B cell (primary cell): ENCODE measurements at regions not wholly inside any gene's neighbourhood (a gene's known extent, or its start where the extent isn't known, plus 50 kb on each side); places are given as distances from the start of the nearest gene placed in this dataset.

Experiments
- ATAC-seq: fragments of 200-7000 bp; cut with Tn5 transposase; one replicate; pipeline ENCODE4 v1.10.0; 2021; ENCODE audit warnings: low read depth, mild to moderate bottlenecking, moderate number of reproducible peaks, moderate library complexity
- CTCF ChIA-PET: fragments of 350-600 bp; sonication (Branson Sonifier 250); formaldehyde crosslinking; loops from one replicate; lab custom pipeline; 2021; ENCODE audit warnings: antibody characterized with exemption, inconsistent platforms; lab: Charles Lee
- POLR2A ChIA-PET: fragments of 350-600 bp; sonication (Branson Sonifier 250); formaldehyde crosslinking; loops from one replicate; lab custom pipeline; 2021; ENCODE audit warnings: antibody characterized with exemption; lab: Charles Lee
- DNase-seq: peaks from one replicate; pipeline ENCODE4 v3.0.0; 2013
- H2AFZ ChIP-seq: 2 replicates; pipeline ENCODE4 v1.6.1; 2012; ENCODE audit warnings: mild to moderate bottlenecking, low read depth, low read length; ENCODE audit not compliant: insufficient read depth, poor library complexity, severe bottlenecking
- H3K27ac ChIP-seq, 2 donors: 1 replicate in 1 of 2; 2 replicates in 1 of 2; pipeline ENCODE4 v1.5.1; 2012 to 2013; ENCODE audit warnings: low read length in 2 of 2, mild to moderate bottlenecking in 2 of 2, moderate library complexity in 1 of 2
- H3K27me3 ChIP-seq, 4 experiments: fragments of 200-600 bp in 1 of 4; sonication (generic) in 1 of 4; replicated peaks in 1 of 4; 1 replicate in 2 of 4; 2 replicates in 2 of 4; pipeline versions ENCODE4 v1.6.1 to v1.7.0; 2013 to 2016; ENCODE audit warnings: low read length in 3 of 4, mild to moderate bottlenecking in 2 of 4, mixed read lengths in 1 of 4, moderate library complexity in 1 of 4; ENCODE audit not compliant: insufficient read depth in 4 of 4, control insufficient read depth in 3 of 4; ENCODE audit errors: control extremely low read depth in 1 of 4
- H3K36me3 ChIP-seq, 2 experiments: replicated peaks in 1 of 2; 1 replicate in 1 of 2; 2 replicates in 1 of 2; pipeline versions ENCODE4 v1.6.1 to v1.7.1; 2013; ENCODE audit warnings: low read length in 1 of 2; ENCODE audit not compliant: insufficient read depth in 2 of 2, control insufficient read depth in 1 of 2; ENCODE audit errors: control extremely low read depth in 1 of 2, extremely low read depth in 1 of 2
- H3K4me1 ChIP-seq, 2 donors: fragments of 200-600 bp in 1 of 2; sonication (generic) in 1 of 2; 1 replicate in 1 of 2; 2 replicates in 1 of 2; pipeline versions ENCODE4 v1.5.1 to v1.6.1; 2013 to 2017; ENCODE audit warnings: low read length in 2 of 2; ENCODE audit not compliant: control insufficient read depth in 2 of 2, insufficient read depth in 2 of 2
- H3K4me2 ChIP-seq: replicated peaks from 2 replicates; pipeline ENCODE3; 2012; ENCODE audit warnings: mild to moderate bottlenecking, low read depth, low read length; ENCODE audit not compliant: poor library complexity, severe bottlenecking
- H3K4me3 ChIP-seq, 5 experiments: fragments of 200-600 bp in 1 of 5; sonication (generic) in 1 of 5; 1 replicate in 3 of 5; 2 replicates in 2 of 5; pipeline versions ENCODE4 v1.5.1 to v1.7.0; 2011 to 2016; ENCODE audit warnings: low read length in 4 of 5, mild to moderate bottlenecking in 4 of 5, low read depth in 2 of 5, control low read depth in 1 of 5, moderate library complexity in 1 of 5; ENCODE audit not compliant: insufficient read depth in 1 of 5; ENCODE audit errors: control extremely low read depth in 1 of 5, extremely low read depth in 1 of 5
- H3K79me2 ChIP-seq: fragments of 200-600 bp; sonication (generic); one replicate; pipeline ENCODE4 v1.6.0; 2016; ENCODE audit warnings: low read length; ENCODE audit not compliant: control insufficient read depth, insufficient read depth
- H3K9ac ChIP-seq: fragments of 200-600 bp; sonication (generic); 2 replicates; pipeline ENCODE4 v1.6.1; 2017; ENCODE audit warnings: mild to moderate bottlenecking, low read length, moderate library complexity
- H3K9me3 ChIP-seq, 3 donors: one replicate each; pipeline versions ENCODE4 v1.6.1 to v1.7.1; 2013; ENCODE audit warnings: low read length in 2 of 3; ENCODE audit not compliant: control insufficient read depth in 2 of 3, insufficient read depth in 1 of 3; ENCODE audit errors: control extremely low read depth in 1 of 3
- H4K20me1 ChIP-seq: 2 replicates; pipeline ENCODE4 v1.6.0; 2012; ENCODE audit warnings: mild to moderate bottlenecking, low read length; ENCODE audit not compliant: insufficient read depth, control insufficient read depth, poor library complexity, severe bottlenecking
- H3K27ac Mint-ChIP-seq: one replicate; pipeline ENCODE4 v1.8.0; 2021; ENCODE audit warnings: mixed read lengths
- H3K27me3 Mint-ChIP-seq: one replicate; pipeline ENCODE4 v1.8.0; 2021; ENCODE audit warnings: mixed read lengths
- H3K4me1 Mint-ChIP-seq: one replicate; pipeline ENCODE4 v1.8.0; 2021; ENCODE audit warnings: mixed read lengths
- H3K4me3 Mint-ChIP-seq: one replicate; pipeline ENCODE4 v1.8.0; 2021; ENCODE audit warnings: mixed read lengths
- H3K9me3 Mint-ChIP-seq: one replicate; pipeline ENCODE4 v1.8.0; 2022; ENCODE audit warnings: mixed read lengths; ENCODE audit not compliant: insufficient read depth
- EZH2 ChIP-seq: IDR thresholded peaks from 2 replicates; pipeline ENCODE4 v1.6.1; 2012; ENCODE audit warnings: borderline replicate concordance, low read depth, mild to moderate bottlenecking, moderate library complexity, low read length; ENCODE audit not compliant: insufficient read depth, poor library complexity, severe bottlenecking
- WGBS: methylation state at CpG from one replicate; pipeline ENCODE4 v1.1.5; 2013; ENCODE audit warnings: missing lambda C conversion rate; ENCODE audit not compliant: insufficient coverage; 5-methylcytosine and 5-hydroxymethylcytosine counted together
- intact Hi-C: fragments of 100-400 bp; cut with micrococcal nuclease; formaldehyde crosslinking; loops from one replicate; pipeline ENCODE4 v1.10.0; 2022
- TF ChIP-seq, protein P1 (sequence below): fragments of 200-600 bp; IDR thresholded peaks from one replicate; pipeline ENCODE4 v1.8.0; 2022; ENCODE audit warnings: antibody characterized with exemption, mild to moderate bottlenecking

DNA sequence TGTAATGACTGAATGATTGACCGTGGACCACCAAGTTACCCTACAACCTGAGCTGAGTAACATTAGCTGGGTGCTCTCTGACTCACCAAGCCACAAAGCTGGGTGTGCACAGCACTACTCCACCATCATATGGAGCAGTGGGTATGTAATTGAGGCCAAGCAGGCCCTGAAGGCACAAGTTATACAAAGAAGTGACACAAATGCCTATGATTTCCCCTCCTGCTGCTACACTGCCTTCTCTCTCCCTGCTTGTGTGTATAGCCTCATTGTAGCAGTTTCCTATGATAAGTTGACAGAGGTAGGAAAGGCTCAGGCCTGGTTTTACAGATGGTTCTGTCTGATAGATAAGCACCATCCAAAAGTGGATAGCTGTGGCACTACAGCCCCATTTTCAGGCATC lies 1327.2 kb upstream of the DDX18 start:
- Mint-ChIP-seq H3K27ac (no peak overlapping the region), H3K27me3 (no peaks in the 10 kb centered on the region), H3K4me1 (no peaks in the 10 kb centered on the region), H3K9me3 (peaks cover 9% of the 10 kb centered on the region), H3K4me3 (no peak overlapping the region)
- intact Hi-C loops: no loop called here
- no peak for DNase-seq
- Histone ChIP-seq H3K4me1 (no peaks in the 10 kb centered on the region), H2AFZ (no peak overlapping the region), H3K27me3 (no peaks in the 10 kb centered on the region), H3K9ac (no peak overlapping the region), H3K27ac (no peak overlapping the region), H3K79me2 (no peaks in the 10 kb centered on the region), H3K4me2 (no peak overlapping the region), H3K4me3 (no peak overlapping the region), H4K20me1 (no peaks in the 10 kb centered on the region), H3K9me3 (peaks cover 0 to 14% (median 2%) of the 10 kb centered on the region in 3 donors), H3K36me3 (no peaks in the 10 kb centered on the region)
- no peak for ATAC-seq
- TF ChIP-seq EZH2: no peak
- TF ChIP-seq, protein P1, sequence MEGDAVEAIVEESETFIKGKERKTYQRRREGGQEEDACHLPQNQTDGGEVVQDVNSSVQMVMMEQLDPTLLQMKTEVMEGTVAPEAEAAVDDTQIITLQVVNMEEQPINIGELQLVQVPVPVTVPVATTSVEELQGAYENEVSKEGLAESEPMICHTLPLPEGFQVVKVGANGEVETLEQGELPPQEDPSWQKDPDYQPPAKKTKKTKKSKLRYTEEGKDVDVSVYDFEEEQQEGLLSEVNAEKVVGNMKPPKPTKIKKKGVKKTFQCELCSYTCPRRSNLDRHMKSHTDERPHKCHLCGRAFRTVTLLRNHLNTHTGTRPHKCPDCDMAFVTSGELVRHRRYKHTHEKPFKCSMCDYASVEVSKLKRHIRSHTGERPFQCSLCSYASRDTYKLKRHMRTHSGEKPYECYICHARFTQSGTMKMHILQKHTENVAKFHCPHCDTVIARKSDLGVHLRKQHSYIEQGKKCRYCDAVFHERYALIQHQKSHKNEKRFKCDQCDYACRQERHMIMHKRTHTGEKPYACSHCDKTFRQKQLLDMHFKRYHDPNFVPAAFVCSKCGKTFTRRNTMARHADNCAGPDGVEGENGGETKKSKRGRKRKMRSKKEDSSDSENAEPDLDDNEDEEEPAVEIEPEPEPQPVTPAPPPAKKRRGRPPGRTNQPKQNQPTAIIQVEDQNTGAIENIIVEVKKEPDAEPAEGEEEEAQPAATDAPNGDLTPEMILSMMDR: no peak
- POLR2A ChIA-PET: no interaction called here
- 100% methylated on average over 1 of the region's 1 CpG for WGBS
- CTCF ChIA-PET: no interaction called here

DNA sequence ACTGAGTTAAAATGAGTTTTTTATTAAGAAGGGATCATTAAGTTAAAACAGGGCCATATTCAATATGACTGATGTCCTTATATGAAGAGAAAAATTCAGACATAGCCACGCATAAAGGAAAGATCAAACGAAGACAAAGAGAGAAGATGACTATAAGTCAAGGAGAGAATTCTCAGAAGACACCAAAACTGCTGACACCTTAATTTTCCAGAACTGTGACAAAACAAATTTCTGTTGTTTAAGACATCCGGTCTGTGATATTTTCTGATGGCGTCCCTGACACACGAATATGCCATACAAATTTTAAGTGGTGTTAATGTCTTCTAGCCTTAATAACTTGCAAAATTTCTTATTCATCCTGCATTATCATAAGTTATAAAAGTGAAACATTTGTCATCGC lies 1325.2 kb upstream of the DDX18 start:
- peaks cover 9% of the 10 kb centered on the region for H3K9me3 Mint-ChIP-seq
- no peak for ATAC-seq
- intact Hi-C loops: no loop called here

More for the DNA sequence above, 1325.2 kb upstream of the DDX18 start:
- Histone ChIP-seq H3K4me2 (no peak overlapping the region), H3K36me3 (no peaks in the 10 kb centered on the region), H3K4me1 (no peaks in the 10 kb centered on the region), H3K4me3 (no peak overlapping the region), H3K9me3 (peaks cover 0 to 9% (median 2%) of the 10 kb centered on the region in 3 donors), H3K27me3 (no peaks in the 10 kb centered on the region), H3K27ac (no peak overlapping the region), H4K20me1 (no peaks in the 10 kb centered on the region), H3K9ac (no peak overlapping the region), H2AFZ (no peak overlapping the region), H3K79me2 (no peaks in the 10 kb centered on the region)
- no CpG with 5 or more reads among the region's 6 CpGs for WGBS
- ChIA-PET CTCF (no interaction called here), POLR2A (no interaction called here)
- H3K27ac Mint-ChIP-seq: no peak overlapping the region
- TF ChIP-seq, protein P1: no peak
- TF ChIP-seq EZH2: no peak
- no peak overlapping the region for H3K4me3 Mint-ChIP-seq
- H3K4me1 Mint-ChIP-seq: no peaks in the 10 kb centered on the region
- DNase-seq: no peak
- H3K27me3 Mint-ChIP-seq: no peaks in the 10 kb centered on the region
